Bone marrow (tissue), 2 donors: ENCODE measurements at regions not wholly inside any gene's neighbourhood (a gene's known extent, or its start where the extent isn't known, plus 50 kb on each side); places are given as distances from the start of the nearest gene placed in this dataset.
"Not testable (repeated sequence)": the region's sequence is repeated elsewhere in the genome, so short reads cannot be mapped to it uniquely, and the experiment has no call there.

ENCODE experiments used
- DNase-seq, 2 donors: peaks; one replicate each; lab custom pipeline; 2025; lab: John Stamatoyannopoulos, UW

GRCh38 chr12:18794000-18794399, 56.1 kb downstream of the CAPZA3 start:
- DNase-seq, result no peak

GRCh38 chr12:18797604-18798003, 59.7 kb downstream of the CAPZA3 start:
- no peak for DNase-seq

- DNase-seq, result no peak
Observed at GRCh38 chr12:18798535-18799361, 60.8 kb downstream of the CAPZA3 start.

- DNase-seq, result no peak
Observed at GRCh38 chr12:18799561-18799960, 61.6 kb downstream of the CAPZA3 start.

GRCh38 chr12:18805516-18806248, 67.8 kb downstream of the CAPZA3 start:
- no peak for DNase-seq

DNA sequence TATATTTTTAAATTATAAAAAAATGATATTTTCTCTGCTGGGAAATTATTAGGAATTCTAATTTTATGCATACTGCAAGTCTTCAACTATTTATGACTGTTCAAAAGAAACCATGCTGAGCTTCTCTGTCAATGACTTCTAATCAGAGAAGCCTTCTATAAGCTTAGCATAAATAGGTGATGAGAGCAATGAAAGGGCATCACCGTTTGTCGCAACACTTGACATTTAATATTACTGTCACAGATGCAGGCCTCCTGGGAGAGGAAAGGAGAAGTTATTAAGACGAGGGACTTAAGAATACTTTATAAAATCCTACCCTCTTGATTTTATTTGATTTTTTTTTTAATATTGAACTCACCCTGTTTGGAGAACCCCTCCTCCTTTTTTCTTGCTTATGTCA, 69.8 kb downstream of the CAPZA3 start:
- DNase-seq, result no peak

- no peak for DNase-seq
Observed at GRCh38 chr12:18808221-18808620, 70.3 kb downstream of the CAPZA3 start.

DNA sequence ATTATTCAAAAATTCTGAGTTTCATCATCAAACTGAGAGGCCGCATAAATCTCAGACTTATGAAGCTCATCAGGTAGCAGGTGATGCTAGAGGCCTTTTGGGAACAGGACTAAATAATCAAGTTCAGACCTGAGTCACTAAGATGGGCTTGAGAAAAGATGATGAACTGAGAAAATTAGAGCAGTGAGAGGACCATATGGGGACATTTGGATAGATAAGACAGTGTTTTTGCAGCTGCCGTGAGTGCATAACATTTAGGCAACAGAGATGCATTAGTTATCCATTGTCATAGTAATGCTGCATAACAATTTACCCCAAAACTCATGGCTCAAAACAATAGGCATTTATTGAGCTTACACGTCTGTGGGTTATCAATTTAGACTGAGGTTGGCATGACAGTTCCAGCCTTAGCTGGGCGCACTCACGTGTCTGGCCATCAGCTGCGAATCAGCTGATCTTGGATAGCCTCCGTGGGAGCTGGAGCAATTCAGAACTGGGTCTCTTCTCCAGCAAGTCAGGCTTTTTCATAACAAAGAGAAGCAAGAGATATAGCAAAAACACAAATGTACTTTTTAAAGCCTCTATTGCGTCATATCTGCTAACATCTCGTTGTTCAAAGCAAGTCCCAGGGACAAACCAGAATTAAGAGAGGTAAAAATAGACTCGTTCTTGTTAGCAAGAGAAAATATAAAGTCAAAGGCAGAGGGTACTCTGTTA, 72.8 kb downstream of the CAPZA3 start:
- DNase-seq, result no peak

GRCh38 chr12:18811273-18811672, 73.4 kb downstream of the CAPZA3 start:
- no peak for DNase-seq

DNA sequence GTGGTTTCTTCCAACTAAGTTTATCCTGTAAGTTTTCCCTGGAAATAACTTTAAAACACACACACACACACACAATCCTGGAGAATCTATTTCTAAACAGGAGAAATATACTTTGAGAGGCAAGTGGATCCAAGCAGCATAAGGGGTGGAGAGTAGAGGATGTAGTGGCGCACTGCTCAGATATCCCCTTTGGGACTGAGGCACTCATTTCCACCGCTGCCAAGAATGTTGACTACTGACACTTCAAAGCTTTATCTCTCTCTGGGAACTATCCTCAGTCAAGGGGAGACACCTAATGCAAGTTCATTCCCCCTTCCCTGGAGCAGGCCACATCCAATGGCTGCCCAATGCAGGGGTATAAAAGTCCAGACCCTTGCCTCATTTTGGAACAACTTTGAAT, 75.8 kb downstream of the CAPZA3 start:
- DNase-seq, result no peak

GRCh38 chr12:18818579-18819268, 80.8 kb downstream of the CAPZA3 start:
- DNase-seq, result no peak

GRCh38 chr12:18819484-18819883, 81.6 kb downstream of the CAPZA3 start:
- DNase-seq, result no peak

- DNase-seq, result no peak
Observed at GRCh38 chr12:18823461-18823860, 85.5 kb downstream of the CAPZA3 start.

DNA sequence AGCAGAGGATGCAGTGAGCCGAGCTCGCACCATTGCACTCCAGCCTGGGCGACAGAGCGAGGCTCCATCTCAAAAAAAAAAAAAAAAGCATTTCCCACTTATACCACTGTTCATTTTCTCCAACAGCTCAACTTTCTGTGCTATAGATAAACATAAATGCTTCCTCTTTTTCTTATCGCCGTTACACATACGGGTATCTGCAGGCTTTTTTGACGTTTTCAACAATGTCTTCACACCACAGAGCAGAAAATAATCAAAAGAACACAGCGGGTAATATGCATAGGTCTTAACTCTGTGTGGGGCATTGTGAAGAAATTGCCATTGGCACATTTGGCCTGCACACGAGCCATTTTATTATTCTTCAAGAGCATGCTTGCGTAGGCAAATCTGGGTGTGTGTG, 86.4 kb downstream of the CAPZA3 start:
- peak in 1 of 2 donors; percentile 79 for DNase-seq

DNA sequence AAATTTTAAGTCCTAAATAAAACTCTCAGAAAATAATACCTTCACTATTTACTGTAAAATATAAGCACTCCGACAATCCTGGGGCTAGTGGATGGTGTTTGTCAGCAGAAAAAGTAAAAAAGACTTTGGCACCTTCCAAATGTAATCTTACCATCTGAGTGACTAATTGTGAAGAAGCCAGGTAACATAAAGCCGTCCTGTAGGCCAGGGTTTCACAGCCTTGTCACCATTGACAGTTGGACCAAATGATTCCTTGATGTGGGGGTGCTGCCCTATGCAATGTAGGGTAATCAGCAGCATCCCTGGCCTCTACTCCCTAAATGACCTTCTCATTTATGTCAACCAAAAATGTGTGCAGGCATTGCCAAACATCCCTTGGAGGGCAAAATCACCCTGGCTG, 87.2 kb downstream of the CAPZA3 start:
- DNase-seq, result no peak

- DNase-seq, result no peak
Observed at GRCh38 chr12:18827913-18828312, 90.0 kb downstream of the CAPZA3 start.

DNA sequence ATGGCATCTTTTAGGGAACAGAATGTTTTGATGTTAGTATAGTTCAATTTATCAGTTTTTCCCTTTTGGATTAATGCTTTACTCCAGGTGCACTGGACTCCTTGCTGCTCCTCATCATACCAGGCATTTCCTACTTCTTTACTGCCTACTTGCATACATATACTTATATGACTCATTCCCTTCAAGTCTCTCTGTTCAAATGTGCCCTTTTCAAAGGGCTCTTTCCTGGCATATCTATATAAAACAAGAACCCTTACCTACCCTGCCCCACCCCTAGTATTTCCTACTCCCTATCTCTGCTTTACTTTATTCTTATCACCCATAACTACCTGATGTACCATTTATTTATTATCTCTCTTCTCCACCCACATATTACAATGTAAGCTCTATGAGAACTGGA, 90.6 kb downstream of the CAPZA3 start:
- DNase-seq, result no peak

DNA sequence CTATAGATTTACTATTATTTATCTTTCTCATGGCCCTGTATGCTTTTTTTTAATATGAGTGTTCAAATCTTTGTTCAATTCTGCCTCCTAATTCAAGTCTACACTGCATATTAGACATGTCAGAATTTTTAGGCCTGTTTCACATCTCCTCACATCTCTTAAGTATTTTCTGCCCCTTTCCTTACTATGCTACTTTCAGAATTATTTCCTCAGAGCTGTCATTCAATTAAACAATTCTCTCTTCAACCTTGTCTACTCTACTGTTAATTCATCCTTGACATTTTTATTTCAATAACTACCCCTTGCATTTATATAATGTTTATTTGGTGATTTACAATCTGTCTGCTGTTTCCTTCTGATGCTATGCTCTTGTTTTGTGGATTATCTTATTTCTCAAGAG, 91.1 kb downstream of the CAPZA3 start:
- no peak for DNase-seq

- not testable (repeated sequence) for DNase-seq
Observed at GRCh38 chr12:18832932-18833331, 95.0 kb downstream of the CAPZA3 start.

DNA sequence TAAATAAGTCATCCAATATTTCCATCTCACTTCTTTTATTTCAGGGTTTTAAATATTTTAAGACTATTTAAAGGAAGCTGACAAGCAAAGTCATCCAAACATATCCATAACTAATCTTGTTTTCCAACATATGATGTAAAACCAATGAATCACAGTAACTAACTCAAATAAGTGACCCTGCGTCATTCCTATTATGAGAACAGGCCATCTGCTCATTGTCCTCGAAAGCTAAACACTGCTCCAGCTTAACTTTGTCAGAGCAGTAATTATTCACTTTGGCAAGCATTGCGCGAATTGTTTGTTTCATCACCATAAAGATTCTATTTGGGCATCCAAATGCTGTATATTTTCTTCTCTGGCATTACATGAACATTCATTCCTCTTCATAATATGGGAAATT, 99.1 kb downstream of the CAPZA3 start:
- DNase-seq, result no peak

GRCh38 chr12:18837505-18837904, 99.6 kb downstream of the CAPZA3 start:
- no peak for DNase-seq

DNA sequence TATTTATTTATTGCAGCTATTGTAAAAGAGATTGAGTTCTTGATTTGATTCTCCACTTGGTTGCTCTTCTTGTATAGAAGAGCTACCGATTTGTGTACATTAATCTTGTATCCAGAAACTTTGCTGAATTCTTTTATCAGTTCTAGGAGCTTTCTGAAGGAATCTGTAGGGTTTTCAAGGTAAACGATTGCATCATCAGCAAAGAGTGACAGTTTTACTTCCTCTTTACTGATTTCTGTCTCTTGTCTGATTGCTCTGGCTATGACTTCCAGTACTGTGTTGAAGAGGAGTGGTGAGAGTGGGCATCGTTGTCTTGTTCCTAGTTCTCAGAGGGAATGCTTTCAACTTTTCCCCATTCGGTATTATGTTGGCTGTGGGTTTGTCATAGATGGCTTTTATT, 103.1 kb downstream of the CAPZA3 start:
- DNase-seq, result peak in 1 of 2 donors; percentile 71
